Esophagus squamous epithelium (tissue), 4 donors: ENCODE measurements at regions not wholly inside any gene's neighbourhood (a gene's known extent, or its start where the extent isn't known, plus 50 kb on each side); places are given as distances from the start of the nearest gene placed in this dataset.

Experiments used
- POLR2A ChIP-seq, 4 donors: fragments of 450-650 bp; IDR thresholded peaks; one replicate each; pipeline ENCODE4 v1.6.1; 2017; ENCODE audit warnings: antibody characterized with exemption in 4 of 4, mild to moderate bottlenecking in 4 of 4, moderate library complexity in 3 of 4
- TF ChIP-seq, protein P1 (sequence below), 6 experiments: fragments of 450-650 bp in 4 of 6; fragments of 200-600 bp in 2 of 6; sonication (generic) in 2 of 6; IDR thresholded peaks; one replicate each; pipeline ENCODE4 v1.5.1; 2016 to 2019; ENCODE audit warnings: antibody characterized with exemption in 6 of 6, mild to moderate bottlenecking in 4 of 6, moderate library complexity in 4 of 6

- TF ChIP-seq POLR2A (IDR thresholded peaks at IDR 0.05) = no peak
- TF ChIP-seq, protein P1, sequence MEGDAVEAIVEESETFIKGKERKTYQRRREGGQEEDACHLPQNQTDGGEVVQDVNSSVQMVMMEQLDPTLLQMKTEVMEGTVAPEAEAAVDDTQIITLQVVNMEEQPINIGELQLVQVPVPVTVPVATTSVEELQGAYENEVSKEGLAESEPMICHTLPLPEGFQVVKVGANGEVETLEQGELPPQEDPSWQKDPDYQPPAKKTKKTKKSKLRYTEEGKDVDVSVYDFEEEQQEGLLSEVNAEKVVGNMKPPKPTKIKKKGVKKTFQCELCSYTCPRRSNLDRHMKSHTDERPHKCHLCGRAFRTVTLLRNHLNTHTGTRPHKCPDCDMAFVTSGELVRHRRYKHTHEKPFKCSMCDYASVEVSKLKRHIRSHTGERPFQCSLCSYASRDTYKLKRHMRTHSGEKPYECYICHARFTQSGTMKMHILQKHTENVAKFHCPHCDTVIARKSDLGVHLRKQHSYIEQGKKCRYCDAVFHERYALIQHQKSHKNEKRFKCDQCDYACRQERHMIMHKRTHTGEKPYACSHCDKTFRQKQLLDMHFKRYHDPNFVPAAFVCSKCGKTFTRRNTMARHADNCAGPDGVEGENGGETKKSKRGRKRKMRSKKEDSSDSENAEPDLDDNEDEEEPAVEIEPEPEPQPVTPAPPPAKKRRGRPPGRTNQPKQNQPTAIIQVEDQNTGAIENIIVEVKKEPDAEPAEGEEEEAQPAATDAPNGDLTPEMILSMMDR (IDR thresholded peaks at IDR 0.05) = no peak
These were observed 918.3 kb upstream of the MAP3K7 start for GRCh38 chr6:91505199-91505598.
